ENCODE measurements at regions not wholly inside any gene's neighbourhood (a gene's known extent, or its start where the extent isn't known, plus 50 kb on each side); places are given as distances from the start of the nearest gene placed in this dataset.

DNA sequence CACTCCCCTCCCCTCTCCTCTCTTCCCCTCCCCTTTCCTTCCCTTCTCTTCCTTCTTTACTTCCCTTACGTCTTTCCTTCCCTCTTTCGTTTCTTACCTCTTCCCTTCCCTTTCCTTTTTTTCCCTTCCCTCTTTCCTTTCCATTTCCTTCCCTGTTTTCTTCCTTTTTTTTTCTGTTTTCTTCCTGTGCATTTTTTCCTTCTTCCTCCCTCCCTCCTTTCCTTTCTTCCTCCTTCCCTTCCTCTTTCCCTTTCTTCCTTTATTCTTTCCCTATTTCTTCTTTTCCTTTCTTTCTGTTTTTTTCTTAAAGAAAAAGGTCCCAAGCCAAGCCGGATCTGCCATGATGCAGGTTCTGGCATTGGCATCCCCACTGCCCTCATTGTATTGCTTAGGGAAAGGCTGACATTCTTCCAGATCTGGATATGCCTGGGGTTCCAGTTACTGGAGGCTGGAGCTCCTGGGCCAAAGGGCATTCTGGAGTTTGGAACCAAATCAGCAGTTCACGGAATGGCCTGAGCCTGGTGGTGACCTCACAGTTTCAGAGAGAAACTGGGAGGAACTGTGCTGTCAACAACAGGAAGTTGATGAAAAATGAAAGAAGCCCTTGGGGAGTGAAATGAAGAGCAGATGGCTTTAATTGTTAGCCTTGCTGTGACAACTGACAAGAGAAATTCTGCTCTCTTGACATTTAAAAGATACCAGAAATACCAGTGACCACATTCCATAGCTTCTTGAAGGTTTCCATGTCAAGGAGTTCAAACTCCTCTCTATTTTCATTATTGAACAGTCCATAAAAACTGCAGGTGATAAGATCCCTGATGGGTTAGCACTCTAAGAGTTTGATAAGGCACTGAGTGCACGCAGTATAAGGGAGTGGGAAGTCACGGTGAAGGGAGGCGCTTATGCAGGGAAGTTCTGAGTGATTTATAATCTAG, 622.1 kb downstream of the SPRY1 start:
- in situ Hi-C loops (cut with MboI; ENCODE audit: low sequenced_read_pairs) = no loop called here

DNA sequence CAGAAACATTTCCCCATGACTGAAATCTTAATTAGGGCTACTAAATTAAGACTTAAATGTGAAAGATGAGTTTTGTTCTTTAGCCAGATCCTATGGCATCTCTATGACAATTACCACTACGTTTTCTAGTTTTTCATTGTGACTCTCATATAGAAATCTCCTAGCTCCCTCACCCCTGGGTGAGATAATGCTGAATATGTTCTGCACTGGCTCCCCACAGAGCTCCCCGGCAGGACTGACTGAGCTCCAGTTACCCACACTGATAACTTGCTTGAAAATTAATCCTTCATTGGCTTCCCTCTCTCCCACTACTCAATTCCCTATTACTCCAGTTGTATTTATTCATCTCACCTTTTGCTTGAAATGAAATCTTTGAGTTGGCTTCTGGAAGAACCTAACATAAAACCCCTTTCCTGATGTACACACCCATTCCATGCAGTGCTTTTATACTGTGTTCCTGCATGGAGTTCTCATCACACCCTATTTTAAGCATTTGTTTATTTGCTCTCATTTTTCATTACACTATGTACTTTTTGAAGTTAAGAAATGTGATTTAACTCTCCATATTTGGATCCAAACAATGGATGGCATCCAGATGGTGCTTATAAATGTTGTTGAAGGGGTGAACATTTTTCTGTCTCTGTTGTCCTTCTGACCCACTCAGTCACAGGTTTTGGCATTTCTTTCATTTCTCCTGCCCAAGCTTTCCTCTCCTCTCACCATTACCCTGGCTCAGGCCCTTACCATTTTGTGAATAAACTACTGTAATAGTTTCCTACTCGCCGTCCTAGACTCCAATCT, 623.4 kb downstream of the SPRY1 start:
- in situ Hi-C loops (cut with MboI; ENCODE audit: low sequenced_read_pairs) = no loop called here

DNA sequence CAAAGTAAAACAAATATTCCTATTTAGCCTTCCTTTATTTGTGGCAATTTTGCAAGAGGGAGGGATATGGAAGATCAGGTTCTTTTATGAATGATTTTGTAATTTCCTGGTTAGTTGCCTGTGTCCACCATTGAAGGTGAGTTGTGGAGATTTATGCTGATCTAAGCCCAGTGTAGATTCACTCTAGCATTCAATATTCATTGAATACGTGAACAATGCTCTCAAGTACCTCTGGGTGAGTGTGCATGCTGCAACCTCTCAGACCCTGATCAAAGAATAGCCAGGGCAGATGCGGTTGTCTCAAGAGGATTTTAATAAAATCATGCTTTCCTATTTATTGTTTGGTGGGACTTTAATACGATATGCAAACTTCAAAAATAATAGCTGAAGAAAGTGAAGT, 628.4 kb downstream of the SPRY1 start:
- in situ Hi-C loops (cut with MboI; ENCODE audit: low sequenced_read_pairs) = no loop called here

DNA sequence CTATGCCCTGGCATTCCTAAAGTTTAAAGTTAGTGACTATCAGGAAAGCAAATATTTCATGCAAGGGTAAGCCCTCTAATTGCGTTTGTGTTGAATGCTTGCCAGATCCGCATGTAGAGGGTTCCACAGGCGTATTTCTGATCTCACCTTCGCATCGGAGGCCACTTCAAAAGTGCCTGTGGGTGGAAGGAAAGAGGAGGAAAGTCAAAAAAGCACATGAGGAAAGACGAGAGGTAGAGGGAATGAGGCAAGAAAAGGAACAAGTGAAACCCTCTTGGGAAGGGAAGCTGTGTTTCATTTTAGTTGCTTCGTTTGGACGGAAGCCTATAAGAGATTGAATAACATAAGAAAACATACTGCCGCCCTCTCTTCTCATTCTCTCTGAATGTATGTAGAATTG, 628.8 kb downstream of the SPRY1 start:
- in situ Hi-C loops (cut with MboI; ENCODE audit: low sequenced_read_pairs) = no loop called here

DNA sequence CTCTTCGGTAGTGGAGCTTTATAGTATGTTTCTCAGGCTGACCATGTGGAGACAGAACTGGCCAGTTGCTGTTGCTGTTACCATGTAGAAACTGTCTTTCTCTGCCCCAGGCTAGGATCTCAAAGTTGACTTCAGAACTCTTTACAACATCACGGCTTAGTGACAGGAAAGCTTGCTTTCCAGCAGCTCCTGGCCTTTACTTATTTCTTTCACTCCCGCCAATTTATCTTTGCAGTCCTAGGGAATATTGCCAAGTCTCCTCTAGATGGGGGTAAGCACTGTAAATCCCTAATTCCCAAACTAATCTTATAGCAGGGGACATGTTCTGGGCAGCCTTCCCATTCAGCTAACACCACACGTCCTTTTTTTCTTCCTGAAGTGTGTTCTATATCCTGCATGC, 631.6 kb downstream of the SPRY1 start:
- in situ Hi-C loops (cut with MboI; ENCODE audit: low sequenced_read_pairs) = no loop called here

DNA sequence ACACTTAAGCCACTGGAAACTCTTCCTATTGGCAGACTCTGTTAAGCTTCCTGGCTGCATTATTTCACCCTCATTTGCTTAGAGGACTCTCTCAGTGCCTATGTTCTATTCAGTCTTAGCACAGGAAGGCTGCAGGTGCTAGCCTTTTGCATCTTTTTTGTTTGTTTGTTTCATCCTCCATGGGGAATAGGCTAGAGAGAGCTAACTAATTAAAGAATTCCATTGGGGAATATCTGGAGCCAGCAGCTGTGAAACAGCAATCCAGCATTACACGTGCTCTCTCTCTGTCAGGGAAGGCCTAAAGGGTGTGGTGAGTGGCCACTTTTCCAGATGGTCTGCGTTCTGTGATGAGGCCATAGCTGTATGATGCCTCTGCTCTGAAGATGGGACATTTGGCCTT, 633.6 kb downstream of the SPRY1 start:
- in situ Hi-C loops (cut with MboI; ENCODE audit: low sequenced_read_pairs) = no loop called here

DNA sequence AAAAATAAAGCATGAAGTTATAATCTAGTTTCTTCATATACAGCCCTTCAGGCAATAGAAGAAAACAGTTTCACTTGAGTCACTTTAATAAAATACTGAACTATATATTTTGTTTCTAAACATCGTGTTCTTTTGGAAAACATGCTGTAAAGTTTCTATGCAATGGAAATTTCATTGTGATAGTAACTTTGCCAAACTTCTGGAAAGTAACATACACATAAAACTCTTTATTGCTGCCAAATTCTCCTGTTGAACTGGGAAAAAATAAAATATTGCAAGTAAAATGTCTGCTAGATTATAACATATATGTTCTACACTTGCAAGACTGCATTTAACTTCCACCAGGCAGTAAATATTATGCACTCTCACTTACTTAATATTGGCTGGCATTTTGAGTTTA, 635.4 kb downstream of the SPRY1 start:
- in situ Hi-C loops (cut with MboI; ENCODE audit: low sequenced_read_pairs) = no loop called here

DNA sequence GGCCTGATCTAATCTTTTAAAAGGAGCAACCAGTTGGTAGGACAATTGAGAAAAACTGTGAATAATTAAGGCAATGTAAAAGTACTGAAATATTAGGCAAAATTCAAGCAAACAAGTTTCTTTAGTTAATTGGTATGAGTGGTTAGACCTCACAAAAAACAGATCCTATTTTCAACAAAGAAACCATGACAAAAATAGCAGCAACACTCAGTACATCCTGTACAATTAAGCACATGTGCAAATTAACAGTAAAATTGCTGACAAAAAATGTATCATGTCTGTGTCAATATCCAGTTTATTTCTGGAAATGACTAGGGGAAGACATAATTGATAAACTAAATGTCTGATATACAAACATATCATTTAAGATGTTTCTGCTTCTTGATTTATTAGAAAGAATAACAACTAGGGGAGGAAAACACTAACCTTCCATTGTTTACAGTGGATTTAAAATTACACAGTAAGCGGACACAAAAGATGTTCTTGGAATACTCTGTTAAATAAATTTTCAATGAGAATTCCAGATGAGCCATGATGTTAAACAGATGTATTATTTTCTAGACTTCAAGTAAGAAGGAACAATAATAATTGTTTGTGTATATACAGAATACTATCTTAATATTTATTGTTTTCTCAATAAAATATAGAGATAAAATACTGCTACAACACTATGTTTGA, 638.9 kb downstream of the SPRY1 start:
- in situ Hi-C loops (cut with MboI; ENCODE audit: low sequenced_read_pairs) = no loop called here

DNA sequence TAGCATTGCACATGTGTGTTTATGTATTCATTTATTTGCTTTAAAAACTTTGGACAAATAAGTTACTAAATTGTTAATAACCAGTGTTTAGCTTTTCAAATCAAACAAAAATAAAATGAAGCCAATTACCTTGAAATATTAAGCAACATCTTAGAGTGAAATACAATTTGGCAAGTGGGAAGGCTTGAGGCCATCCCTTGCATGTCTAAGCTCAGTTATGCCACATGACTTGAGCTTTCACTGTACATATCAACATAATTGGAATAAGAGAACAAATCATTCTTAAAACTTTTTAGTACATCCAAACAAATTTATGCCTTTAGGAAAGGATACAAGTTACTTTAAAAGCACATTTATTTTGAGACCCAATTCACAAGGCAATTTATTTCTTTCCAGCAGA, 640.6 kb downstream of the SPRY1 start:
- in situ Hi-C loops (cut with MboI; ENCODE audit: low sequenced_read_pairs) = no loop called here

DNA sequence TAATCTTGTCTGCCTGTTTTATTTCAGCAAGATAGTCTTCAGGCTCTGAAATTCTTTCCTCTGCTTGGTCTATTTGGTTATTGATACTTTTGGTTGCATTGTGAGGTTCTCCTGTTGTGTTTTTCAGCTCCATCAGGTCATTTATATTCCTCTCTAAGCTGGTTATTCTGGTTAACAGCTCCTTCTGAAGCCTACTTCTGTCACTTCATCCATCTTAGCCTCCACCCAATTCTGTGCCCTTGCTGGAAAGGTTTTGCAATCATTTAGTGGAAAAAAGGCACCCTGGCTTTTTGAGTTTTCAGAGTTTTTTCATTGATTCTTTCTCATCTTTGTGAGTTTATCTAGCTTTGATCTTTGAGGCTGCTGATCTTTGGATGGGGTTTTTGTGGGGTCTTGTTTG, 647.7 kb downstream of the SPRY1 start:
- in situ Hi-C loops (cut with MboI; ENCODE audit: low sequenced_read_pairs) = no loop called here

DNA sequence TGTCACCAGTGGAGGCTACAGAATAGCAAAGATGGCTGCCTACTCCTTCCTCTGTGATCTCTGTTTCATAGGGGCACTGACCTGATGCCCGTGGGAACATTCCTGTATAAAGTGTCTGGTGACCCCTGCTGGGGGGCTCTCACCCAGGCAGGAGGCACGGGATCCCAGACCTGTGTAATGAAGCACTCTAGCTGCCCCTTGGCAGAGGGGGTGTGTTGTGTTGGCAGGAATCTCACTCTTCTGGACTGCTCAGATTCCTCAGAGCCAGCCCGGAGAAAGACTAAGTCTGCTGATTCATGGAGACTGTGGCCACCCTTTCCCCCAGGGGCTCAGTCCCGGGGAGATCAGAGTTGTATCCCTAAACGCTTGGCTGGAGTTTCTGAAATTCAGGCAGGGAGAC, 648.3 kb downstream of the SPRY1 start:
- in situ Hi-C loops (cut with MboI; ENCODE audit: low sequenced_read_pairs) = no loop called here

DNA sequence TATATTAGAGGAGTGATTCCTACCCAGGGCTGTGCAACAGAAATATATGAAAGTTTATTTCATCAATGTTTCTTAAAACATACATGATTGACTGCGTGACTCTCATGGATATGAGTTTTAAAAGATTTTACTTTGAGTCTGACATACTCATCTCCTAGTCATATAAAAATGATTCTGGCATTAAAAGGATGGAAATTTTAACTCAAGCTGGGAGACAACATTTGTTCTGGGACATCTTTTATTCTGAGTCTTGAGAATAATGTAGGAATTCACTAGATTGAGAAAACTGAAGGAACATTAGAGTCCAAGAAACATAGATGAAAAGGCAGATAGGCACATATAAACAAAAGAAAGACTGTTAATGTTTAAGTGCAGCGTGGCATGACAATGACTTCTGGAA, 649.6 kb downstream of the SPRY1 start:
- in situ Hi-C loops (cut with MboI; ENCODE audit: low sequenced_read_pairs) = no loop called here

DNA sequence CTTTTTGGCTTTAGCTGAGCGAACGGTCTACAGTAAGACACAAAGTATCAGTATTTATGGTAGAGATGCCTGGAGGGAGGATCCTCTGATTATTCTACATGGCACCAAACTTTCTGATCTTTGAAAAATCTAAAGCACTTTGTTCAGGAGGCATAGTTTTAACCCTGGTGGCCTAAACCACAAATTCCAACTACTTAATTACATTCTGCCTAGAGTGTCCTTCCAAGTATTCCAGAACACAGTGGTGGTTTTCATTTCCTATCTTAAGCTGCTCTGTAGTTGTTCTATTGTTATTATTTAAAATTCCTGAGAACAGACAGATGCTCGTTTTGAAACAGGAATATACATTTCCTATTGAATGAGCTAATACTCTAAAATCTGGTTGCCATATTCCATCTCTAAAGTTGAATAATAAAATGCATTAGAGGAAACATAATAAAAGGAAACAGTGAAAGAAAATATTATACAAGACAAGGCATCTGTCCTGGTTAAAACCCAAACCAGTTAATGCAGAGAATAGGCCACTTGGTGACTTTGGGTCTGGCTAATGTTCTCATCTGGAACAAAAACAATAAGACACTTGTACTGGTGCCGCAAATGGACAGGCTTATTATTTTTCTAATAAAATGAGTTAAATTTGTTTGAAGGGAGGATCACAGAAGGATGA, 657.4 kb downstream of the SPRY1 start:
- in situ Hi-C loops (cut with MboI; ENCODE audit: low sequenced_read_pairs) = no loop called here

DNA sequence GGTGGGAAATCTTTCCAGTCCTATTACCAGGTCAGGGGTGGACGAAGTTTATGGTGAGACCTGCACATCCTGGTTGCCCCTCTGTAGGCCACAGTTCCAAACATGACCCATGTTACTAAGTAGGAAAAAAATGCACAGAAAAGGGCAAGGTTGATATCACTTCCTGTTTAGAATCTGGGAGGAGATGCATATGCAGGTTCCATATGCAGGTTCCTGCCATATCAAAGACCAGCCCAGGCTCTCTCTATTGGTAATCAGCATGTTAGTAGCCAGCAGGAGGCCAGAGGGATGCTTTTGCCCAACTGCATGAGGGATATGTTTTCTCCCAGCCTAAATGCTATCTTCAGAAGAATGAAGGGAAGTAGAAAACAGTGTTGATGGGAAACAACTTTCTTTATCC, 657.2 kb downstream of the ANKRD50 start:
- in situ Hi-C loops (cut with MboI; ENCODE audit: low sequenced_read_pairs) = no loop called here

DNA sequence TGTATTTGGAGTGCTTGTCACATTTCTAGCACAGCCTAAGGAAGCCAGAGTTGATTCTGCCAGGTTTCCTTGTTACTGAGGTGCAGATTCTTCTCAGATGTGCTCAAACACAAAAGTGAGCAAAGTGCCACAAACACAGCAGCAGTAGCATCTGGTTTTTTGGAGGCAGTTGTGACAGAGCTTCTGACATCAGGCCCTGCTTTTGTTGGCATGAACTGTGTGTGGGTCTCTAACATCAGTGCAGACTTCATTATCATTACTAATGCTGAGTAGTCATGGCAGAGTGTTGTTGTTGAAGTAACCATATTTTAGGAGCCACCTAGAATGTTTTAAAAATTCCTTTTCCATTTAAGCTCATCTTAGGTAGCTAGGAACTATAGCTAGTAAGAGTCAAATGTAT, 656.6 kb downstream of the ANKRD50 start:
- in situ Hi-C loops (cut with MboI; ENCODE audit: low sequenced_read_pairs) = no loop called here

DNA sequence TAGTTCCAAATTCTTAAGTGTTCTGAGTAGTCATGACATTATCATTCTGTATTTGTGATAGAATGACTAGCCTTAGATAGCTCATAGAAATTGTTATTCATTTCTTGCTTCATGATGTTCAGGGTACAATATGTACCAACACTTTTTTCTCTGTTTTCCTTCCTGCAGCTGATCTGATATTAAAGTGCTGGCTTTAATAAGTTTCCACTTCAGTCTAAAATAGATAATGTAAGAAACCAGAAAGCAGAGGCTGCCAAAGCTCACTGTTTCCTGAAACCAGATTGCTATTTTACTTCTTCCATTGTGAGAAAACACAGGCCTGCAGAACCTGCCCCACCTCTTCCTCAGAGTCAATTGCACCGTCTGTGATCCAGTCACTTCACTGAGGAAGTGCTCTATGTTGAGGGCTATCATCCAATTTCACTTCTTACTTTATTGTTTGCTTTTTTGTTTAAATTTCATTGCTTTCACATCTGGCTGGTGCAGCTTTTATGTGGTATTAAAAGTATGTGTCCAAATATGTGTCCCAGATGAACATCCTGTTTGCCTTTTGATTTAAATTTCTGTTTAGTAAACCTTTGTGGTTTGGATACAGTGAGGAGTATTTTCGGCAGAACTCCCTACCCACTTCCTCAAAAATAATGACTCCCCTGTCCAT, 652.1 kb downstream of the ANKRD50 start:
- in situ Hi-C loops (cut with MboI; ENCODE audit: low sequenced_read_pairs) = no loop called here

DNA sequence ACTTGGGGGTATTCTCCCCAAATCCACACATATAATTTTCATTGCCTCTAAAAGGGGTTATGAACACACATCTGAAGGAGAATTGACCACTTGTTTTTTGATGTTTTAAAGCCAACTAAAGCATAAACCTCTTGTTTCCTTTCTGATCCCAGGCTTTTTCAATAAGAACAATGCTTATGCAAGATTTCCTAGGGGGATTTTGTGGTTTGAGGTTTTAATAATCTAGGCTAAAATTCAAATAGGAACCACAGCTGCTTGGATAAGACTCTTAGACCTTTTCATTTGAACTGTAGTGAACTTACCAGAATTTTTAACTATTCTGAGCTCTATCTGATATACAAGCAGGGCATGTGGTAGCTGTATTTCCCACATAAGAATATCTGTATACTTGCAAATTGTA, 651.1 kb downstream of the ANKRD50 start:
- in situ Hi-C loops (cut with MboI; ENCODE audit: low sequenced_read_pairs) = no loop called here

DNA sequence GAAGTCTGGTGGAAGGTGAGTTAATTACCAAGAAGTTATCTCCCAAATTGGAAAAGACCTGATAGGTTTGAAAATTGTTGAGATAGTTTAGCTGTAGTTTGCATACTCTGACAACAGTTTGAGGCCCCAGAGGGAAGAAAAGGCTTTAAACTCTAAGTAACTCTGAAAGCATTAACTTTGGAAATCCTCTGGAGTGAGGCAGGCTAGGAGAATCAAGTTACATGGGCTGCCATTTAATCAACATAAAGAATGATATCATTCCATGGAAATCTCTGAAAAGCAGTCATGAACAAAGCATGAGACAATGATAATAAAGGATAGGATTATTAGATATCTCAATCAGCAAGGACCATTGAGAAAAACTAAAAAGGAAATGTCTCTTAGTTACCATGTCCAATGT, 647.1 kb downstream of the ANKRD50 start:
- in situ Hi-C loops (cut with MboI; ENCODE audit: low sequenced_read_pairs) = no loop called here

DNA sequence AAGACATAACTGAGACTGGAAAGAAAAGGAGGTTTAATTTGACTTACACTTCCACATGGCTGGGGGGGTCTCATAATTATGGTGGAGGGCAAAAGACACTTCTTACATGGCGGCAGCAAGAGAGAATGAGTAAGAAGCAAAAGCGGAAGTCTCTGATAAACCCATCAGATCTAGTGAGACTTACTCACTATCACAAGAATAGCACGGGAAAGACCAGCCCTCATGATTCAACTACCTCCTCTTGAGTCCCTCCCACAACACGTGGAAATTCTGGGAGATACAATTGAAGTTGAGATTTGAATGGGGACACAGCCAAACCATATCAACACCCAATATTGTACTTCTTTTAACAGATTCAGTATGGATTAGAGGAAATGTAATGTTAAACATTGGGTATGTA, 646.6 kb downstream of the ANKRD50 start:
- in situ Hi-C loops (cut with MboI; ENCODE audit: low sequenced_read_pairs) = no loop called here

DNA sequence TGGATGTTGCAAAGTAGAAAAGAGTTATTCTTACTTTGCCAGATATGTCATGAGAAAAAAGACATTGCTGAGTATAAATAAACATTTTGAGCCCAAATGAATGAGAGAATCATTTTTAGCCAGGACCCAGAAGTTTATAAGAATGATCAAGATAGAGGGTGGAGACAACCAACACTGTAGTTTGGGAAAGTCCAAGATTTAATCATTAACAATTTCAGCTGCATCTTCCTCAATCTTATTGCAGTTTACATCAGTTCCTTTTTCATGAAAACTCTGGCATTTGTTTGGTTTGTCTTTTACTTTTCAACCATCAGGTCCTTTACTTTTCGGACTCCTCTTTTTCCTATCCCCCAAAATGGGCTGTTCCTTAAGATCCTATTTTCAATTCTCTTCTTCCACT, 645.9 kb downstream of the ANKRD50 start:
- in situ Hi-C loops (cut with MboI; ENCODE audit: low sequenced_read_pairs) = no loop called here

DNA sequence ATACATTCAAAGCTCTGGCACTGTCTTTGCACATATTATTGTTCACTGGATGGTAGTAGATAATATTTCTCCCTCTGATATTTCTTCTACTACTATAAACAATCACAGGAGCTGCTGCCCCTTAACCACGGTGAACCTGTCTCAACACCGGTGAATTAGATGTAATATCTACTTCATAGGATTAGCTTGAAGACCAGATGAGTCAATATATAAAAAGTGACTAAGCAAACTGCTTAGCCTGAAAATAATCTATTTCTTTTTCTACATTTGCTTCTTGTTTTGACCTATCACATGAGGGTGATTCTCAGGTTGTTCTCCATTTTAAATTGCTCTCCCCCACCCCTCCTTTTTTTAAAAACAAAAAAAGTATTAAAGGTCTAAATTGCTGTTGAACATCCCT, 645.5 kb downstream of the ANKRD50 start:
- in situ Hi-C loops (cut with MboI; ENCODE audit: low sequenced_read_pairs) = no loop called here
